ENCODE measurements at regions not wholly inside any gene's neighbourhood (a gene's known extent, or its start where the extent isn't known, plus 50 kb on each side); places are given as distances from the start of the nearest gene placed in this dataset.

DNA sequence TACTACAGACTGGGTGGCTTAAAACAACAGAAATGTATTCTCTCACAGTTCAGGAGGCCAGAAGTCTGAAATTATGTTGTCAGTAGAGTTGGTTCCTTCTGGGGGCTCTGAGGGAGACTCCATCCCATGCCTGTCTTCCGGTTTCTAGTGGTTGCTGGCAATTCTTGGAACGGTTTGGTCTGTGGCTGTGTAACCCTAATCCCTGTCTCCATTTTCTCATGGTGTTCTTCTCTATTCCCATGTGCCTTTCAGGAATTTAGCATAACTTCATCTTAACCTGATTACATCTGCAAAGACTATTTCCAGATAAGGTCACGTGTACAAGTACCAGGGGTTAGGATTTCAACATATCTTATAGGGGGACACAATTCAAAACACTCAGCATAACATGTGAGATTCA lies 73.2 kb downstream of the FAM241B start:
- TF ChIP-seq, protein P1, sequence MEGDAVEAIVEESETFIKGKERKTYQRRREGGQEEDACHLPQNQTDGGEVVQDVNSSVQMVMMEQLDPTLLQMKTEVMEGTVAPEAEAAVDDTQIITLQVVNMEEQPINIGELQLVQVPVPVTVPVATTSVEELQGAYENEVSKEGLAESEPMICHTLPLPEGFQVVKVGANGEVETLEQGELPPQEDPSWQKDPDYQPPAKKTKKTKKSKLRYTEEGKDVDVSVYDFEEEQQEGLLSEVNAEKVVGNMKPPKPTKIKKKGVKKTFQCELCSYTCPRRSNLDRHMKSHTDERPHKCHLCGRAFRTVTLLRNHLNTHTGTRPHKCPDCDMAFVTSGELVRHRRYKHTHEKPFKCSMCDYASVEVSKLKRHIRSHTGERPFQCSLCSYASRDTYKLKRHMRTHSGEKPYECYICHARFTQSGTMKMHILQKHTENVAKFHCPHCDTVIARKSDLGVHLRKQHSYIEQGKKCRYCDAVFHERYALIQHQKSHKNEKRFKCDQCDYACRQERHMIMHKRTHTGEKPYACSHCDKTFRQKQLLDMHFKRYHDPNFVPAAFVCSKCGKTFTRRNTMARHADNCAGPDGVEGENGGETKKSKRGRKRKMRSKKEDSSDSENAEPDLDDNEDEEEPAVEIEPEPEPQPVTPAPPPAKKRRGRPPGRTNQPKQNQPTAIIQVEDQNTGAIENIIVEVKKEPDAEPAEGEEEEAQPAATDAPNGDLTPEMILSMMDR (conservative IDR thresholded peaks at IDR 0.05; ENCODE audit: low read length) = no peak
- TF ChIP-seq EZH2phosphoT487 (IDR thresholded peaks at IDR 0.05; ENCODE audit: borderline replicate concordance) = no peak
